AG04450 (cell line): ENCODE measurements at regions not wholly inside any gene's neighbourhood (a gene's known extent, or its start where the extent isn't known, plus 50 kb on each side); places are given as distances from the start of the nearest gene placed in this dataset.

Source experiments
- CTCF ChIA-PET: fragments of 300-600, 350-600 bp; formaldehyde crosslinking; extraction: SDS; loops from one replicate; lab custom pipeline; 2022; ENCODE audit warnings: antibody characterized with exemption, inconsistent platforms; lab: Charles Lee
- POLR2A ChIA-PET: fragments of 350-600 bp; formaldehyde crosslinking; extraction: SDS; loops from one replicate; lab custom pipeline; 2021; ENCODE audit warnings: antibody characterized with exemption, inconsistent platforms; lab: Yijun Ruan, JAX
- DNase-seq: peaks from one replicate; pipeline ENCODE4 v3.0.0-alpha.2; 2011; ENCODE audit warnings: low read depth, low spot score
- H3K27ac ChIP-seq: one replicate; pipeline ENCODE4 v1.5.1; 2012; ENCODE audit warnings: low read depth, low read length, control low read depth
- H3K27me3 ChIP-seq: one replicate; pipeline ENCODE4 v1.6.0; 2012; ENCODE audit warnings: low read length; ENCODE audit not compliant: control insufficient read depth, insufficient read depth
- H3K4me3 ChIP-seq: 2 replicates; pipeline ENCODE4 v1.5.1; 2011; ENCODE audit warnings: mild to moderate bottlenecking, low read depth, low read length, control low read depth
- H3K9me3 ChIP-seq: 2 replicates; pipeline ENCODE4 v1.5.1; 2012; ENCODE audit warnings: low read length; ENCODE audit not compliant: control insufficient read depth, insufficient read depth
- CTCF ChIP-seq: IDR thresholded peaks from 2 replicates; pipeline ENCODE4 v1.5.1; 2011; ENCODE audit warnings: low read depth, low read length, control low read depth, inconsistent platforms

DNA sequence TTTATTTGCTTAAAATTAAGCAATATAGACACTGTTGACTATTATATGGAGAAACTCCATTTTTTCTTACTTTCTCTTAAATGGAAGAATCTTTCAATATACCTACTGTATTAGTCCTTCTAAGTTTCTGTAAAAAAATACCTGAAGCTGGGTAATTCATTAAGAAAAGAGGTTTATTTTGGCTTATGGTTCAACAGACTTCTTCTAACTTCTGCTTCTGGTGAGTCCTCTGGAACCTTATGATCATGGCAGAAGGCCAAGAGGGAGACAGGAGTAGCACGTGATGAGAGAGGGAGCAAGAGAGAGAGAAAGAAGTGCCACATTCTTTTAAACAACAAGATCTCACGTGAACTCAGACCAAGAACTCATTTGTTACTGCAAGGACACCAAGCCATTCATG is 573.3 kb downstream of the MCTP2 start:
- Histone ChIP-seq H3K27me3 (peaks cover 3% of the 10 kb centered on the region), H3K4me3 (no peak overlapping the region), H3K27ac (no peak overlapping the region), H3K9me3 (no peaks in the 10 kb centered on the region)
- no peak for DNase-seq
- ChIA-PET CTCF (interaction anchor here (0.5 kb wide), 1 partner anchor 223 kb away, joined by 12 read pairs; no protein-coding TSS in a partner anchor), POLR2A (no interaction called here)
- no peak for TF ChIP-seq CTCF

DNA sequence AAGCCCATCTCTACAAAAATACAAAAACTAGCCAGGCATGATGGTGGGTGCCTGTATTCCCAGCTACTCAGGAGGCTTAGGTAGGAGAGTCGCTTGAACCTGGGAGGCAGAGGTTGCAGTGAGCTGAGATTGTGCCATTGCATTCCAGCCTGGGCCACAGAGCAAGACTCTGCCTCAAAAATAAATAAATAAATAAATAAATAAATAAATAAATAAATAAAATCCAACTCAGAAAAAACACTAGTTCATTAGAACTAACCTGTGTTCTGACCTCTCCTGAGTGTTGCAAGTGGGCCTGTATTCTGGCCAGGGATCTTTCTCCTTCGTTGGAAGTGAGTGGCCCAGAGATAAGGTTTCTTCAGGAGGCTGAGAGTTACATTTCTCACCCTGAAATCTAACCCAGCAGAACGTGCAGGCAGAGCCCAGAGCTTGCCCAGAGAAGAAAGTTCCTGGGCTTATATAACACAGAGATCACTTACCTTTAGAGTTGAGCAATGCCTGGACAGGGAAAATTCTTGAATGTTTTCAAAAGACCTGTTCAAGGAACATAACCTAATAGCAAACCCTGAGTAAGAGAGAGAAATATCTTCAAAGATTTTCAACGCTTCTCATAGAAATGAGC is 583.9 kb downstream of the MCTP2 start:
- DNase-seq: no peak
- H3K4me3 ChIP-seq: no peak overlapping the region
- CTCF ChIA-PET: no interaction called here
- H3K27me3 ChIP-seq: no peaks in the 10 kb centered on the region
- TF ChIP-seq CTCF: no peak
- H3K27ac ChIP-seq: no peak overlapping the region
- POLR2A ChIA-PET: no interaction called here
- no peaks in the 10 kb centered on the region for H3K9me3 ChIP-seq

GRCh38 chr15:94815914-94816313 is 584.6 kb downstream of the MCTP2 start:
- no peak for DNase-seq
- ChIA-PET CTCF (no interaction called here), POLR2A (no interaction called here)
- no peak overlapping the region for H3K27ac ChIP-seq
- no peaks in the 10 kb centered on the region for H3K9me3 ChIP-seq
- no peaks in the 10 kb centered on the region for H3K27me3 ChIP-seq
- no peak overlapping the region for H3K4me3 ChIP-seq
- TF ChIP-seq CTCF: no peak

DNA sequence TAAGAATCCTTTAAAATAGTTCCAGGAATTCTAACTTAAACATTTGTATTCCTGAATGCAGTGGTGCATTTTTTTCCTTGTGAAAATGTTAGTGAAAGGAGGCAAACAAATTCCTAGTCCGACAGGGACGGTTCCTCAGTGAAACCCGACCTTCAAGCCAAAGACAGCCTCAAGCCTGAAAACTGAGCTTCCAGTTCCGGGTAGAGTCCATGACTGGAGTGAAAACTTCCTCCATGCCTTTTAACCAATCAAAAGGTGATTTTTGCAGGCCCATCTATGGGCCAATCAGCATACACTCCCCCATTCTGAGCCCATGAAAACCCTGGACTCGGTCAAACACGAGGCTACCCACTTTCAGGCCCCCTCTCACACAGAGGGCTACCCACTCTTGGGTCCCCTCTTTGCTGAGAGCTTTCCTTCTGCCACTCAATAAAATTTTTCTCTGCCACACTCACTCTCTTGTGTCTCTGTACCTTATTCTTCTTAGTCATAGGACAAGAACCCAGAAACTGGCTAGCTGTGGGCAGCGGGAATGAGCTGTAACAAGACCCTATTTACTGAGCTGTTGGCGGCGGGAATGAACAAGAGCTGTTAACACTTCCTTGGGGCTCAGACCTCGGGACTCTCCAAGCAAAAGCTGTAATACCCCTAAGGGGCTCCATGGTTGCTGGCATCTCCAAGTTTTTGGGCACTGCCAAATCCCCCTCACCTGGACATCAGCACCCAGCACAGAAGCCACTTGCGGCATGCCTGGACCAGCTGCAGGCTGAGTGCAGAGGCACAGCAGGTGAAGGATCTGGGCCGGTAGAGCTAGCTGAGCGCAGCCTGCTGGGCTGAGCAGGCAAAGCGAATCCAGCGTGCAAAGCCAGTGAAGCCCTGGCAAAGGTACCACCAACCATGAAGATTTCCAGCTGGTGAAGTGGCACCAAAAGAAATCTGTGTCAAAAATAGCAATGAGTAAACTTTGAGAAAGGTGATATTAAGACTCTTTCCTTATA is 598.8 kb downstream of the MCTP2 start:
- ChIA-PET CTCF (no interaction called here), POLR2A (no interaction called here)
- Histone ChIP-seq H3K27ac (no peak overlapping the region), H3K4me3 (no peak overlapping the region), H3K27me3 (no peaks in the 10 kb centered on the region), H3K9me3 (no peaks in the 10 kb centered on the region)
- no peak for DNase-seq
- no peak for TF ChIP-seq CTCF

DNA sequence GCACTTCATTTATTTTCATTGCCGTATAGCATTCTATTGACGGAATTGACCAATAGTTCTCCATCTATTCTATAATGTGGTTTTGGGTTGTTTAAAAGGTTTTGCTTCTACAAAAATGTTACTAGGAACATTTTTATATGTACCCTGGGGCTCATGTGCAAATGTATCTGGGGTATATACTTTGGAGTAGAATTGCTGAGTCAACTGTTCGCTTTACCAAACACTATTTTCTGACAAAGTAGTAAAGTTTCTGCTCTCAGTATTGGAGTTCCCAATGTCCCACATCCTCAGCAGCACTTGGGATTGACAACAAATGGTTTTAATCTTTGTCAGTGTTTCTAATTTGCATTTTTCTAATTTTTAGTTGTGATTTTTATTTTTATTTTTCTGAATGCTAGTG is 602.6 kb downstream of the MCTP2 start:
- TF ChIP-seq CTCF: no peak
- ChIA-PET POLR2A (no interaction called here), CTCF (no interaction called here)
- no peak for DNase-seq
- H3K9me3 ChIP-seq: no peaks in the 10 kb centered on the region
- no peaks in the 10 kb centered on the region for H3K27me3 ChIP-seq
- H3K27ac ChIP-seq: no peak overlapping the region
- H3K4me3 ChIP-seq: no peak overlapping the region
